ENCODE measurements at regions not wholly inside any gene's neighbourhood (a gene's known extent, or its start where the extent isn't known, plus 50 kb on each side); places are given as distances from the start of the nearest gene placed in this dataset.

DNA sequence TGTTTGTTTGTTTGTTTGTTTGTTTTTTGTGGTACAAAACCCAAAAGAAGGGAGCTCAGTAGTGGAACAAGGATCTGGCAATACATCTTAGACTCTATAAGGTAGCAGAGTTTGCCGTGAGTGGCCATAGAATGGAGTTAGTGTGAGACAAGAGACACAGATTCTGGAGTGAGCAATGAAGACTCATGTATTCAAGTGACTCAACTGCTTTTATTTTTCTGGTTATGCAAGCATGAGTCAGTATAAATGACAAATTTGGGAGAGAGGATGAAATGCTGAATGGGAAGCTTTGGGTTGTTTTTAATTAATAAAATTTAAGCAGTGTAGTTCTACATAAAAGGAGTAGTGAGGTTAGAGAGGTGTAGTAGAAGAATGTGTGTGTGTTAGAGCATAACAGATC is 143.6 kb upstream of the ANO5 start:
- Histone ChIP-seq H3K4me1 (no peaks in the 10 kb centered on the region), H3K27me3 (no peaks in the 10 kb centered on the region), H3K27ac (no peak overlapping the region), H3K4me3 (no peak overlapping the region), H3K36me3 (no peaks in the 10 kb centered on the region), H3K9me3 (peaks cover 0 to 10% (median 0%) of the 10 kb centered on the region in 3 donors)
- TF ChIP-seq EP300 (IDR thresholded peaks at IDR 0.05) (no peak), POLR2A (IDR thresholded peaks at IDR 0.05) (no peak), POLR2AphosphoS5 (IDR thresholded peaks at IDR 0.05) (no peak)
- TF ChIP-seq, protein P1, sequence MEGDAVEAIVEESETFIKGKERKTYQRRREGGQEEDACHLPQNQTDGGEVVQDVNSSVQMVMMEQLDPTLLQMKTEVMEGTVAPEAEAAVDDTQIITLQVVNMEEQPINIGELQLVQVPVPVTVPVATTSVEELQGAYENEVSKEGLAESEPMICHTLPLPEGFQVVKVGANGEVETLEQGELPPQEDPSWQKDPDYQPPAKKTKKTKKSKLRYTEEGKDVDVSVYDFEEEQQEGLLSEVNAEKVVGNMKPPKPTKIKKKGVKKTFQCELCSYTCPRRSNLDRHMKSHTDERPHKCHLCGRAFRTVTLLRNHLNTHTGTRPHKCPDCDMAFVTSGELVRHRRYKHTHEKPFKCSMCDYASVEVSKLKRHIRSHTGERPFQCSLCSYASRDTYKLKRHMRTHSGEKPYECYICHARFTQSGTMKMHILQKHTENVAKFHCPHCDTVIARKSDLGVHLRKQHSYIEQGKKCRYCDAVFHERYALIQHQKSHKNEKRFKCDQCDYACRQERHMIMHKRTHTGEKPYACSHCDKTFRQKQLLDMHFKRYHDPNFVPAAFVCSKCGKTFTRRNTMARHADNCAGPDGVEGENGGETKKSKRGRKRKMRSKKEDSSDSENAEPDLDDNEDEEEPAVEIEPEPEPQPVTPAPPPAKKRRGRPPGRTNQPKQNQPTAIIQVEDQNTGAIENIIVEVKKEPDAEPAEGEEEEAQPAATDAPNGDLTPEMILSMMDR (IDR thresholded peaks at IDR 0.05) = no peak
- ATAC-seq = no peak
- 90 to 100% methylated on average over 1 of the region's 1 CpG for WGBS, 2 donors (ENCODE audit: low coverage in 1 of 2)

DNA sequence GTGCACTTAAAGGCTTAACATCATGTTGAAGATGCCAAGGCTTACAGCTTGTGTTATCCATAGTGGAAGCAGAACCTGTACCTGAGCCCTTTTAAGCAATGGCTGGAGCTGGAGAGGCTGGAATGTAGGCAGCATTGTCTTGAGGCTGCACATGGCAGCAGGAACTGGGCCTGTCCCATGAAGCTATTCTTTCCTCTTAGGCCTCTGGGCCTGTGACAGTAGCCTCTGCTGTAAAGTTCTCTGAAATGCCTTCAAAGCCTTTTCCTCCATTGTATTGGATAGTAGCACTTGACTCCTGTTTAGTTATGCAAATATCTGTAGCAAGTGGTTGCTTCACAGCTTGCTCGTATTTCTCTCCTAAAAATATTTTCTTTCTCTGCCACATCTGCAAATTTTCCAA is 127.4 kb upstream of the ANO5 start:
- Histone ChIP-seq H3K9me3 (peaks cover 0 to 16% (median 0%) of the 10 kb centered on the region in 3 donors), H3K36me3 (no peaks in the 10 kb centered on the region), H3K4me3 (no peak overlapping the region), H3K4me1 (no peaks in the 10 kb centered on the region), H3K27me3 (no peaks in the 10 kb centered on the region), H3K27ac (no peak overlapping the region)
- WGBS, 2 donors (ENCODE audit: low coverage in 1 of 2) = 20 to 56% methylated on average over 1 of the region's 1 CpG
- no peak for ATAC-seq
- TF ChIP-seq POLR2AphosphoS5 (IDR thresholded peaks at IDR 0.05) (no peak), POLR2A (IDR thresholded peaks at IDR 0.05) (no peak), EP300 (IDR thresholded peaks at IDR 0.05) (no peak)
- TF ChIP-seq, protein P1 (IDR thresholded peaks at IDR 0.05) = no peak

DNA sequence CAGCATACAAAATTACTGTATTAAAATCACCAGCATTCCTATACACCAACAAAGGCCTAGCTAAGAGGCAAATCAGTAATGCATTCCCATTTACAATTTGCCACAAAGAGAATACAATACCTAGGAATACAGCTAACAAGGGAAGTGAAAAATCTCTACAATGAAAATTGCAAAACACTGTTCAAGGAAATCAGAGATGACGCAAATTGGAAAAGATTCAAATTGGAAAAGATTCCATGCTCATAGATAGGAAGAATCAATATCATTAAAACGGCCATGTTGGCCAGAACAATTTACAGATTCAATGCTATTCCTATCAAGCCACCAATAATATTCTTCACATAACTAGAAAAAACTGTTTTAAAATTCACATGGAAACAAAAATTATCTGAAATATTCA is 123.0 kb upstream of the ANO5 start:
- H3K4me1 ChIP-seq = no peaks in the 10 kb centered on the region
- TF ChIP-seq POLR2A (IDR thresholded peaks at IDR 0.05) (no peak), POLR2AphosphoS5 (IDR thresholded peaks at IDR 0.05) (no peak), EP300 (IDR thresholded peaks at IDR 0.05) (no peak)
- TF ChIP-seq, protein P1 (IDR thresholded peaks at IDR 0.05) = no peak
- H3K27me3 ChIP-seq = no peaks in the 10 kb centered on the region
- H3K36me3 ChIP-seq = no peaks in the 10 kb centered on the region
- 64 to 72% methylated on average over 2 of the region's 2 CpGs for WGBS, 2 donors (ENCODE audit: low coverage in 1 of 2)
- no peak overlapping the region for H3K4me3 ChIP-seq
- ATAC-seq = no peak
- H3K27ac ChIP-seq = no peak overlapping the region
- peaks cover 0 to 13% (median 0%) of the 10 kb centered on the region in 3 donors for H3K9me3 ChIP-seq

DNA sequence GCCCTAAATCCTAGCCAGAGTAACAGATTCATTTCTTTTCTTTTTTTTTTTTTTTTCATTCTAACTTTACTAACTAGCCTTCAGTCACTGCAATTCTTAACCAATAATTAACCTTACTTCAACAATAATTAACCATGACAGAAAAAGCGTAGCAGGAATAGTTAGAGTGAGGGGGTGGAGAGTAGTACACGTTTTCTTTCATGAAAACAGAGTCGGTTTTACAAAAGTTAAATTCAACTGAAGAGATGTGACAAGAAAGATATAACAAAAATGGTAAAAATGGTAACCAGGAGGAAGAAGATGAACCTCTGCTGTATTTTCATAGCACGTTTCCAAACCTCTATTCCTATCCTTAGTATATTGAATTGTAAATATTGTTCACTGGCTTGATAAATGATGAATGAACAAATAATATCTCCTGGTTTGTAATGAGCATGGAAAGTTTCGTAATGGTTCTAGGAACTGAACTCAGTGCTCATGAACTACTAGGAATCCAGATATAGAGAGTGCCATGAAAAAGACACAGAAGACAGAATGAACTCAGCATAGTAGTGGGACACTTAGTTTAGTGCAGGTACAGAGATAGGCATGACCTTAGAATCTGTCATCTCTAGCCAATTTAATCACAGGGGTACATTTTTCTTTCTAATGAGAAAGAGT is 116.5 kb upstream of the ANO5 start:
- H3K4me1 ChIP-seq = no peaks in the 10 kb centered on the region
- no peak overlapping the region for H3K27ac ChIP-seq
- no peaks in the 10 kb centered on the region for H3K36me3 ChIP-seq
- no peaks in the 10 kb centered on the region for H3K27me3 ChIP-seq
- TF ChIP-seq, protein P1 (IDR thresholded peaks at IDR 0.05) = no peak
- TF ChIP-seq POLR2A (IDR thresholded peaks at IDR 0.05) (no peak), EP300 (IDR thresholded peaks at IDR 0.05) (no peak), POLR2AphosphoS5 (IDR thresholded peaks at IDR 0.05) (no peak)
- no peaks in the 10 kb centered on the region for H3K9me3 ChIP-seq
- 59 to 64% methylated on average over 4 to 5 of the region's 5 CpGs for WGBS, 2 donors (ENCODE audit: low coverage in 1 of 2)
- no peak overlapping the region for H3K4me3 ChIP-seq
- ATAC-seq = no peak

- Histone ChIP-seq H3K27me3 (no peaks in the 10 kb centered on the region), H3K9me3 (peaks cover 0 to 4% (median 0%) of the 10 kb centered on the region in 3 donors), H3K4me3 (no peak overlapping the region), H3K27ac (no peak overlapping the region), H3K36me3 (no peaks in the 10 kb centered on the region), H3K4me1 (no peaks in the 10 kb centered on the region)
- TF ChIP-seq, protein P1 (IDR thresholded peaks at IDR 0.05) = no peak
- no peak for TF ChIP-seq EP300 (IDR thresholded peaks at IDR 0.05)
- TF ChIP-seq POLR2AphosphoS5 (IDR thresholded peaks at IDR 0.05) = no peak
- no peak for TF ChIP-seq POLR2A (IDR thresholded peaks at IDR 0.05)
- WGBS, 2 donors (ENCODE audit: low coverage in 1 of 2) = 41 to 62% methylated on average over 3 of the region's 3 CpGs
- no peak for ATAC-seq
Measured at GRCh38 chr11:22078063-22078462, 114.8 kb upstream of the ANO5 start.
